Neural progenitor cell (in vitro differentiated cells): ENCODE measurements at regions not wholly inside any gene's neighbourhood (a gene's known extent, or its start where the extent isn't known, plus 50 kb on each side); places are given as distances from the start of the nearest gene placed in this dataset.

ENCODE experiments used
- CTCF ChIP-seq: fragments of 200-600 bp; sonication (generic); IDR thresholded peaks from 2 replicates; pipeline ENCODE4 v1.5.1; 2017; ENCODE audit warnings: antibody characterized with exemption, mild to moderate bottlenecking
- EZH2 ChIP-seq: fragments of 200-600 bp; sonication (generic); IDR thresholded peaks from 2 replicates; pipeline ENCODE4 v1.6.1; 2017; ENCODE audit warnings: antibody characterized with exemption, mild to moderate bottlenecking, moderate library complexity
- EZH2phosphoT487 ChIP-seq: fragments of 200-600 bp; sonication (generic); IDR thresholded peaks from 2 replicates; pipeline ENCODE4 v1.6.1; 2017; ENCODE audit warnings: antibody characterized with exemption

- no peak for TF ChIP-seq CTCF
- no peak for TF ChIP-seq EZH2phosphoT487
- no peak for TF ChIP-seq EZH2
These were observed 419.5 kb downstream of the INSC start for GRCh38 chr11:15534266-15534665.
